Ishikawa (cell line): ENCODE measurements at regions not wholly inside any gene's neighbourhood (a gene's known extent, or its start where the extent isn't known, plus 50 kb on each side); places are given as distances from the start of the nearest gene placed in this dataset.

Experiments
- CEBPB ChIP-seq: IDR thresholded peaks from 2 replicates; pipeline ENCODE4 v1.6.1; 2012
- CREB1 ChIP-seq: IDR thresholded peaks from 2 replicates; pipeline ENCODE4 v1.6.1; 2012; ENCODE audit warnings: low read depth
- EGR1 ChIP-seq: IDR thresholded peaks from 2 replicates; pipeline ENCODE4 v1.6.1; 2012
- EP300 ChIP-seq: IDR thresholded peaks from 2 replicates; pipeline ENCODE4 v1.6.1; 2012; ENCODE audit warnings: borderline replicate concordance
- FOXM1 ChIP-seq: IDR thresholded peaks from 2 replicates; pipeline ENCODE4 v1.6.1; 2012; ENCODE audit warnings: low read depth, borderline replicate concordance
- NFIC ChIP-seq: IDR thresholded peaks from 2 replicates; pipeline ENCODE4 v1.6.1; 2012
- RAD21 ChIP-seq: IDR thresholded peaks from 2 replicates; pipeline ENCODE4 v1.6.1; 2012; ENCODE audit warnings: low read depth
- TAF1 ChIP-seq: IDR thresholded peaks from 2 replicates; pipeline ENCODE4 v1.6.1; 2012; ENCODE audit warnings: low read depth, mild to moderate bottlenecking
- TCF12 ChIP-seq: IDR thresholded peaks from 2 replicates; pipeline ENCODE4 v1.6.1; 2012; ENCODE audit warnings: low read depth
- TEAD4 ChIP-seq: IDR thresholded peaks from 2 replicates; pipeline ENCODE4 v1.6.1; 2012
- YY1 ChIP-seq: IDR thresholded peaks from 2 replicates; pipeline ENCODE4 v1.6.1; 2012; ENCODE audit warnings: low read depth
- ZBTB7A ChIP-seq: IDR thresholded peaks from 2 replicates; pipeline ENCODE4 v1.6.1; 2012; ENCODE audit warnings: low read depth
- TF ChIP-seq, protein P1 (sequence below): IDR thresholded peaks from 2 replicates; pipeline ENCODE4 v1.6.1; 2012
- TF ChIP-seq, protein P2 (sequence below): IDR thresholded peaks from 2 replicates; pipeline ENCODE4 v1.6.1; 2012
- TF ChIP-seq, protein P3 (sequence below): IDR thresholded peaks from 2 replicates; pipeline ENCODE4 v1.6.1; 2012; ENCODE audit warnings: low read depth, mild to moderate bottlenecking

DNA sequence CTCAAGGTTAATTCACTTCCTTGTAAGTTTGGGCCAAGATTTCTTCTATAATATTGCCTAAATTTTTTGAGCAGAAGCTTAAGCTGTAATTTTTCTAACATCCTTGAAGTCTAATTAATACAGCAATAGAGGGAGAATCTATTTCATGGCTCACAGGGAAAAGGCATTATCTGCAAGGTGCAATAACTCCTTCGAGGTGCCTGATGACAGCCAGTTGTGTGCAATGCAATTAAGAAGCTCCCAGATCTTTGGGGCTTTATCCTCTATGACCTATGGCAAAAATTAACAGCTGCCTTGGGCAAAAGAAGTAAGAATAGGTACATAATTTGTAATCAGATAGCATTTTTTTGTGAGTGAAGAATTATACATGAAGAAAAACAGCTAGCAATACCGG, 554.6 kb upstream of the SALL3 start:
- TF ChIP-seq CREB1 (no peak), YY1 (no peak), ZBTB7A (no peak)
- TF ChIP-seq, protein P1, sequence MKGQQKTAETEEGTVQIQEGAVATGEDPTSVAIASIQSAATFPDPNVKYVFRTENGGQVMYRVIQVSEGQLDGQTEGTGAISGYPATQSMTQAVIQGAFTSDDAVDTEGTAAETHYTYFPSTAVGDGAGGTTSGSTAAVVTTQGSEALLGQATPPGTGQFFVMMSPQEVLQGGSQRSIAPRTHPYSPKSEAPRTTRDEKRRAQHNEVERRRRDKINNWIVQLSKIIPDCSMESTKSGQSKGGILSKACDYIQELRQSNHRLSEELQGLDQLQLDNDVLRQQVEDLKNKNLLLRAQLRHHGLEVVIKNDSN = no peak

DNA sequence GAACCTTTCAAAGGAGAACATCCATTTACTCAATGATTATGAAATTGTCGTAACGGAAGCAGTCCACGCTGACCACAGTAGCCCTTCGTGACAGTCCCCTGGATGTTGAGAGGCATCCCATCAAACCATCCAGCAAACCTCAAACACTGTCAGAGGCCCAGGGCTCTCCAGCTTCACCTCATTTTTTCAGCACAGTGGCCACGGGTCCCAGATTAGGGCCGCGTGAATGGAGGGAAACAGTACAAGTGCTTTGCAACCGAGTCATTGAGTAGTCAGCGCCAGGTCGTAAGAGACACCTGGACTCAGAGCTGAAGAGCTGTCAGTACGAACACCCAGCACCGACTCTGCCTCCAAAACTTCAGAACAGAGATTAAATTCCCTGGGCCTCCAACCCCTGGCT, 552.5 kb upstream of the SALL3 start:
- TF ChIP-seq TCF12 (no peak), NFIC (no peak), CEBPB (no peak), EGR1 (no peak), YY1 (no peak), EP300 (no peak), ZBTB7A (no peak), TAF1 (no peak), CREB1 (no peak), TEAD4 (no peak), FOXM1 (no peak), RAD21 (no peak)
- TF ChIP-seq, protein P1 = no peak
- TF ChIP-seq, protein P2, sequence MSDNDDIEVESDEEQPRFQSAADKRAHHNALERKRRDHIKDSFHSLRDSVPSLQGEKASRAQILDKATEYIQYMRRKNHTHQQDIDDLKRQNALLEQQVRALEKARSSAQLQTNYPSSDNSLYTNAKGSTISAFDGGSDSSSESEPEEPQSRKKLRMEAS = no peak
- TF ChIP-seq, protein P3, sequence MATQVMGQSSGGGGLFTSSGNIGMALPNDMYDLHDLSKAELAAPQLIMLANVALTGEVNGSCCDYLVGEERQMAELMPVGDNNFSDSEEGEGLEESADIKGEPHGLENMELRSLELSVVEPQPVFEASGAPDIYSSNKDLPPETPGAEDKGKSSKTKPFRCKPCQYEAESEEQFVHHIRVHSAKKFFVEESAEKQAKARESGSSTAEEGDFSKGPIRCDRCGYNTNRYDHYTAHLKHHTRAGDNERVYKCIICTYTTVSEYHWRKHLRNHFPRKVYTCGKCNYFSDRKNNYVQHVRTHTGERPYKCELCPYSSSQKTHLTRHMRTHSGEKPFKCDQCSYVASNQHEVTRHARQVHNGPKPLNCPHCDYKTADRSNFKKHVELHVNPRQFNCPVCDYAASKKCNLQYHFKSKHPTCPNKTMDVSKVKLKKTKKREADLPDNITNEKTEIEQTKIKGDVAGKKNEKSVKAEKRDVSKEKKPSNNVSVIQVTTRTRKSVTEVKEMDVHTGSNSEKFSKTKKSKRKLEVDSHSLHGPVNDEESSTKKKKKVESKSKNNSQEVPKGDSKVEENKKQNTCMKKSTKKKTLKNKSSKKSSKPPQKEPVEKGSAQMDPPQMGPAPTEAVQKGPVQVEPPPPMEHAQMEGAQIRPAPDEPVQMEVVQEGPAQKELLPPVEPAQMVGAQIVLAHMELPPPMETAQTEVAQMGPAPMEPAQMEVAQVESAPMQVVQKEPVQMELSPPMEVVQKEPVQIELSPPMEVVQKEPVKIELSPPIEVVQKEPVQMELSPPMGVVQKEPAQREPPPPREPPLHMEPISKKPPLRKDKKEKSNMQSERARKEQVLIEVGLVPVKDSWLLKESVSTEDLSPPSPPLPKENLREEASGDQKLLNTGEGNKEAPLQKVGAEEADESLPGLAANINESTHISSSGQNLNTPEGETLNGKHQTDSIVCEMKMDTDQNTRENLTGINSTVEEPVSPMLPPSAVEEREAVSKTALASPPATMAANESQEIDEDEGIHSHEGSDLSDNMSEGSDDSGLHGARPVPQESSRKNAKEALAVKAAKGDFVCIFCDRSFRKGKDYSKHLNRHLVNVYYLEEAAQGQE = no peak

DNA sequence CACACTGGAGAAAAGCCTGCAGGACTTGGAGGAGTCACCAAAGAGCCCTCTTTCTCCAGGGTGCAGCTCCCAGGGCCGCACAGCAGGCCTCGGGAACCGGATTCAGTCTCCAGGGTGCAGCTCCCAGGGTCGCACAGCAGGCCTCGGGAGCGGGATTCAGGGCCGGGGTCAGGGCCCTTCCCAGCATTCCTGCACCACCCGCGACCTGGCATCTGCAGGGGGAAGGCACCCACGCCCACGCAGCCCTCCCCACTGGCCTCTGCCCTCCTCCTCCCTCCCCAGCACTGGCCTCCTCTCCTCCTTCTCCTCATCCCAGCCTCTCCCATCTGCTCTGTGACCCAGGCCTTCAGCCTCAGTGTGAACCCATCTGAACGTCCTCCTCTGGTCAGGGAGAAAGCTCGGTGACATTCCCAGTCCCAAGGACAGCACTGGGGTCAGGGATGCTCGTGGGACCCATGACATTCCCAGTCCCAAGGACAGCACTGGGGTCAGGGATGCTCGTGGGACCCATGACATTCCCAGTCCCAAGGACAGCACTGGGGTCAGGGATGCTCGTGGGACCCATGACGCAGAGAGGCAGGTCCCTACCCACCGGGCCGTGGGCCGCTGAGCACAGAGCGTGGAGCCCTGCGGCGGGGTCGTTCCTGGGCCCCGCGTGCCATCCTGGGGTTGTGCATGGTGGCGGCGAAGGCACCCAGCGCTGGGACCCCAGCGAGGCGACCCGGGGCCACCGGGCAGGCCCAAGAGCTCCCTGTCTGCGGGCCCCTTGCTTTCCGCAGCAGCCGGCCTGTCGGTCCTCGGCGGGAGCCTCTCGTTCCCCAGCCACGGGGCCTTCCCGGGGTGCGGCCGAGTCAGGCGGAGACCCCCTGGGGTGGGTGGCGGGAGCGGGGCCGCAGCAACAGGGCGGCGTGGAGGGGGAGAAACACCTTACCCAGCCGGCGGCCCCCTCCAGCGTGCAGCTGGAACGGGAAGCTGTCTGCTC, 550.2 kb upstream of the SALL3 start:
- TF ChIP-seq, protein P3 = no peak
- TF ChIP-seq NFIC (no peak), RAD21 (no peak), ZBTB7A (no peak), YY1 (no peak), FOXM1 (no peak), TCF12 (no peak)

DNA sequence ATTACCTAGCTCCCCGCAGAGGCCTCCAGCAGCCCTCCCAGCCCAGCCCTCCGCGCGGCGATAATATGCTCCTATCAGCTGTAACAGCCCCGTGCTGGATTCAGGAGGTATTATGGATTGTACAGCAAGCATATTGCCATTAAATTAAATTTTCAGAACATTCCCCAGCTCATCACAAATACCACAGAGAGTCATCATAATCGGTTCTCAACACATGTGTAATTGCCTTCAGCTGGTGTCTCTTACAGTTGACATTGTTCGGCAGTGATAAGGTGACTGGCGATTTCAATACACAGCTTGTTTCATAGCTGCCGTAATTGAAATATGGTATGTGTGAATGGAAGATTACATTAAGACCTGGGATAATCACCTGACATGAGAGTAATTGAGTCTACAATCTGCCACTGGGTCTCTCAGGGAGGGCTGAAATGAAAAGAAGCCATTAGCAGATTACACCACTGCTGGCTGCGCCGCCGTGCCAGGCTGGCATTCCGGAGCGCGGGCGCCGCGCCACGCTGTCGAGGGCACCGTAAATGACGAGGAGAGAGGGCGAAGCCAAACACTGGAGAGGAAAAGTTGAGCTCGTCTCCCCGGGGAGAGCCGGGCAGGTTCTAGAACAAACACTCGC, 549.4 kb upstream of the SALL3 start:
- TF ChIP-seq ZBTB7A (no peak), FOXM1 (no peak)

DNA sequence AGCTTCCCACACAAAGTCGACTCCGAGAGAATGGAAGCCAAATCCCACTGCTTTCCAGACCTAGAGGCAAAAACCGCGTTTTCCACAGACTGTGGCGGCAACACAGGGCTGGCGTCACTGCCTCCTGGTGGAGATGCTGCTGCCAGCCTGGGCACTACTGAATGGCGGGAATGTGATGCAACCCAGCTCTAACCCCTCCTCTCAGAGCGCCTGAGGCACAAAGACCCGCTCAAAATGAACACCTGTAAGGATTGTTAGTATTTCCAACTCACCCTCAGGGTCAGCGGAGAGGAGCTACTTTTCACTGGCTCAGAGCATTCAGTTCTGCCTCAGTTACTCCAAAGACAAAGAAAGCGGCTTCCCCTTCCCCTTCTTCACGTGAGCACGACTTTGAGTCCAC, 548.0 kb upstream of the SALL3 start:
- TF ChIP-seq, protein P3 = no peak
- no peak for TF ChIP-seq TEAD4
- TF ChIP-seq EP300 = no peak
- TF ChIP-seq, protein P1 = no peak
- TF ChIP-seq EGR1 = no peak
- TF ChIP-seq RAD21 = no peak
